SK-N-SH (cell line): ENCODE measurements at regions not wholly inside any gene's neighbourhood (a gene's known extent, or its start where the extent isn't known, plus 50 kb on each side); places are given as distances from the start of the nearest gene placed in this dataset.

ENCODE experiments used
- CTCF ChIA-PET: fragments of 300-600, 350-600 bp; formaldehyde crosslinking; extraction: SDS; loops from one replicate; lab custom pipeline; 2021; lab: Yijun Ruan, JAX
- POLR2A ChIA-PET: fragments of 350-600 bp; sonication (Branson Sonifier 250); formaldehyde crosslinking; extraction: SDS; loops from one replicate; lab custom pipeline; 2020; ENCODE audit warnings: antibody characterized with exemption, inconsistent platforms; lab: Yijun Ruan, JAX
- DNase-seq: peaks from one replicate; pipeline ENCODE4 v3.0.0; 2012
- H2AFZ ChIP-seq: fragments of 200-600 bp; sonication (generic); 2 replicates; pipeline ENCODE4 v1.8.1; 2016; ENCODE audit warnings: antibody characterized with exemption, mild to moderate bottlenecking, low read depth
- H3F3A ChIP-seq: fragments of 200-600 bp; sonication (generic); replicated peaks from 2 replicates; pipeline ENCODE3; 2016; ENCODE audit warnings: antibody characterized with exemption, mild to moderate bottlenecking; ENCODE audit not compliant: insufficient read depth
- H3K27ac ChIP-seq, 2 experiments: fragments of 200-500 bp in 1 of 2; fragments of 200-600 bp in 1 of 2; sonication (Bioruptor generic) in 1 of 2; sonication (generic), shearing (Covaris generic) in 1 of 2; 2 replicates each; pipeline versions ENCODE4 v1.5.1 to v1.6.1; 2014 to 2016; ENCODE audit warnings: low read depth in 2 of 2, inconsistent platforms in 1 of 2, low read length in 1 of 2, mild to moderate bottlenecking in 1 of 2, mixed read lengths in 1 of 2
- H3K27me3 ChIP-seq: fragments of 200-600 bp; sonication (generic), shearing (Covaris generic); 2 replicates; pipeline ENCODE4 v1.6.1; 2016; ENCODE audit warnings: mixed run types; ENCODE audit not compliant: insufficient read depth
- H3K36me3 ChIP-seq, 2 experiments: fragments of 200-500 bp in 1 of 2; fragments of 200-600 bp in 1 of 2; sonication (Bioruptor generic) in 1 of 2; sonication (generic) in 1 of 2; replicated peaks in 1 of 2; 2 replicates each; pipeline versions ENCODE3 to v1.5.1; 2014 to 2016; ENCODE audit warnings: low read length in 1 of 2, mild to moderate bottlenecking in 1 of 2; ENCODE audit not compliant: insufficient read depth in 2 of 2, control insufficient read depth in 1 of 2
- H3K4me1 ChIP-seq, 2 experiments: fragments of 200-500 bp in 1 of 2; fragments of 200-600 bp in 1 of 2; sonication (Bioruptor generic) in 1 of 2; sonication (generic), shearing (Covaris generic) in 1 of 2; 2 replicates each; pipeline versions ENCODE4 v1.5.1 to v1.6.1; 2014 to 2016; ENCODE audit warnings: low read depth in 1 of 2, low read length in 1 of 2, mixed run types in 1 of 2; ENCODE audit not compliant: insufficient read depth in 2 of 2, control insufficient read depth in 1 of 2
- H3K4me2 ChIP-seq: fragments of 200-600 bp; sonication (generic), shearing (Covaris generic); 2 replicates; pipeline ENCODE4 v1.6.1; 2017; ENCODE audit warnings: mixed run types
- H3K4me3 ChIP-seq, 2 experiments: fragments of 200-500 bp in 1 of 2; fragments of 200-600 bp in 1 of 2; sonication (Bioruptor generic) in 1 of 2; sonication (generic), shearing (Covaris generic) in 1 of 2; 2 replicates each; pipeline versions ENCODE4 v1.5.1 to v1.8.1; 2014 to 2016; ENCODE audit warnings: low read depth in 2 of 2, inconsistent platforms in 1 of 2, low read length in 1 of 2, mild to moderate bottlenecking in 1 of 2, mixed read lengths in 1 of 2, moderate library complexity in 1 of 2
- H3K79me2 ChIP-seq: fragments of 200-600 bp; sonication (generic); 2 replicates; pipeline ENCODE4 v1.8.1; 2017; ENCODE audit warnings: mild to moderate bottlenecking; ENCODE audit not compliant: insufficient read depth
- H3K9ac ChIP-seq: fragments of 200-600 bp; sonication (generic); 2 replicates; pipeline ENCODE4 v1.6.1; 2017; ENCODE audit warnings: mixed run types
- H3K9me2 ChIP-seq: fragments of 200-600 bp; sonication (generic); 2 replicates; pipeline ENCODE4 v1.6.1; 2017; ENCODE audit warnings: mixed run types
- H3K9me3 ChIP-seq: fragments of 200-600 bp; sonication (generic); 2 replicates; pipeline ENCODE4 v1.6.1; 2017; ENCODE audit warnings: mixed run types, mild to moderate bottlenecking, moderate library complexity
- H4K20me1 ChIP-seq: fragments of 200-600 bp; sonication (generic); 2 replicates; pipeline ENCODE4 v1.6.1; 2017; ENCODE audit warnings: mild to moderate bottlenecking, mixed run types; ENCODE audit not compliant: insufficient read depth
- EP300 ChIP-seq, 2 experiments: IDR thresholded peaks; 2 replicates each; pipeline versions ENCODE4 v1.4.0 to v1.6.1; 2012; ENCODE audit warnings: borderline replicate concordance in 1 of 2, low read depth in 1 of 2, low read length in 1 of 2
- EZH2phosphoT487 ChIP-seq: fragments of 200-600 bp; sonication (generic); IDR thresholded peaks from 2 replicates; pipeline ENCODE4 v1.6.1; 2017; ENCODE audit warnings: low read depth, mixed run types, mild to moderate bottlenecking, antibody characterized with exemption, moderate library complexity, borderline replicate concordance
- FOSL2 ChIP-seq: IDR thresholded peaks from 2 replicates; pipeline ENCODE4 v1.4.0; 2012; ENCODE audit warnings: low read depth, mild to moderate bottlenecking, moderate library complexity, borderline replicate concordance
- FOXJ3 ChIP-seq: sonication (generic); formaldehyde crosslinking; IDR thresholded peaks from 2 replicates; pipeline ENCODE4 v1.5.1; 2020; ENCODE audit warnings: mild to moderate bottlenecking, missing genetic modification reagents
- IRF3 ChIP-seq: fragments of 150-350 bp; IDR thresholded peaks from 2 replicates; pipeline ENCODE4 v1.6.1; 2016; ENCODE audit warnings: mild to moderate bottlenecking, low read depth, low read length
- MAX ChIP-seq: IDR thresholded peaks from 2 replicates; pipeline ENCODE4 v1.4.0; 2012; ENCODE audit warnings: low read depth
- NRF1 ChIP-seq: IDR thresholded peaks from 2 replicates; pipeline ENCODE4 v1.6.1; 2012; ENCODE audit warnings: low read depth, mild to moderate bottlenecking, low read length
- PBX3 ChIP-seq: IDR thresholded peaks from 2 replicates; pipeline ENCODE4; 2012
- RCOR1 ChIP-seq: fragments of 150-350 bp; IDR thresholded peaks from 2 replicates; pipeline ENCODE4 v1.6.1; 2017; ENCODE audit warnings: antibody characterized with exemption, low read length
- REST ChIP-seq: IDR thresholded peaks from 2 replicates; pipeline ENCODE4 v1.6.1; 2012; ENCODE audit warnings: mild to moderate bottlenecking, low read depth, low read length, moderate library complexity
- RFX5 ChIP-seq: IDR thresholded peaks from 2 replicates; pipeline ENCODE4 v1.6.1; 2012; ENCODE audit warnings: mild to moderate bottlenecking, improper control_type of control experiment, low read length
- RXRA ChIP-seq: IDR thresholded peaks from 2 replicates; pipeline ENCODE4 v1.4.0; 2012; ENCODE audit warnings: low read depth, mild to moderate bottlenecking, borderline replicate concordance
- SIN3A ChIP-seq: IDR thresholded peaks from 2 replicates; pipeline ENCODE4 v1.6.1; 2012; ENCODE audit warnings: low read depth, mild to moderate bottlenecking, low read length, moderate library complexity, borderline replicate concordance
- TCF12 ChIP-seq: IDR thresholded peaks from 2 replicates; pipeline ENCODE4 v1.4.0; 2012
- USF2 ChIP-seq: fragments of 150-350 bp; IDR thresholded peaks from 2 replicates; pipeline ENCODE4 v1.6.1; 2017; ENCODE audit warnings: antibody characterized with exemption, low read length, low read depth, borderline replicate concordance
- YY1 ChIP-seq: IDR thresholded peaks from 2 replicates; pipeline ENCODE4 v1.4.0; 2012; ENCODE audit warnings: low read depth, mild to moderate bottlenecking
- ZBTB33 ChIP-seq: IDR thresholded peaks from 2 replicates; pipeline ENCODE4 v1.4.0; 2012; ENCODE audit warnings: low read depth, borderline replicate concordance
- WGBS: methylation state at CpG from one replicate; pipeline ENCODE4 v1.1.6; 2017; ENCODE audit warnings: low lambda C conversion rate; 5-methylcytosine and 5-hydroxymethylcytosine counted together

- Histone ChIP-seq H3K36me3 (no peaks in the 10 kb centered on the region), H4K20me1 (no peaks in the 10 kb centered on the region), H3K27ac (no peak overlapping the region), H3K9me2 (no peaks in the 10 kb centered on the region), H3K9ac (no peak overlapping the region), H2AFZ (no peak overlapping the region), H3F3A (no peaks in the 10 kb centered on the region), H3K4me3 (no peak overlapping the region), H3K4me2 (no peak overlapping the region), H3K9me3 (no peaks in the 10 kb centered on the region), H3K27me3 (peaks cover 25% of the 10 kb centered on the region; the same call in 1 of the 2 replicates), H3K79me2 (no peaks in the 10 kb centered on the region), H3K4me1 (no peaks in the 10 kb centered on the region)
- no peak for TF ChIP-seq USF2
- no peak for TF ChIP-seq MAX
- TF ChIP-seq YY1: no peak
- no peak for TF ChIP-seq FOSL2
- no peak for TF ChIP-seq SIN3A
- no peak for TF ChIP-seq RCOR1
- TF ChIP-seq ZBTB33: no peak
- TF ChIP-seq TCF12: no peak
- TF ChIP-seq IRF3: no peak
- no peak for TF ChIP-seq RXRA
- no peak for TF ChIP-seq REST
- TF ChIP-seq FOXJ3 (CRISPR knock-in tag): no peak
- no peak for TF ChIP-seq NRF1
- no peak for TF ChIP-seq EZH2phosphoT487
- no peak for TF ChIP-seq PBX3
- TF ChIP-seq RFX5: no peak
- TF ChIP-seq EP300 (IDR thresholded peaks at IDR 0.05; ENCODE audit: borderline replicate concordance in 1 of 2, low read depth in 1 of 2, low read length in 1 of 2): no peak
- CTCF ChIA-PET: no interaction called here
- no peak for DNase-seq
- WGBS: 0% methylated on average over 4 of the region's 4 CpGs
- POLR2A ChIA-PET: no interaction called here
Measured at GRCh38 chr18:73954268-73954667, 193.4 kb downstream of the FBXO15 start.
